HG03432 (cell line): ENCODE measurements at regions not wholly inside any gene's neighbourhood (a gene's known extent, or its start where the extent isn't known, plus 50 kb on each side); places are given as distances from the start of the nearest gene placed in this dataset.
"Not testable (repeated sequence)": the region's sequence is repeated elsewhere in the genome, so short reads cannot be mapped to it uniquely, and the experiment has no call there.

Experiments used
- ATAC-seq: cut with Tn5 transposase; IDR thresholded peaks from one replicate; pipeline ENCODE4 v1.9.1; 2021; ENCODE audit warnings: mild to moderate bottlenecking, moderate library complexity; ENCODE audit not compliant: unreplicated experiment

- ATAC-seq: peak; percentile 50
Observed at GRCh38 chr13:81148822-81149221, 807.9 kb upstream of the SPRY2 start.

DNA sequence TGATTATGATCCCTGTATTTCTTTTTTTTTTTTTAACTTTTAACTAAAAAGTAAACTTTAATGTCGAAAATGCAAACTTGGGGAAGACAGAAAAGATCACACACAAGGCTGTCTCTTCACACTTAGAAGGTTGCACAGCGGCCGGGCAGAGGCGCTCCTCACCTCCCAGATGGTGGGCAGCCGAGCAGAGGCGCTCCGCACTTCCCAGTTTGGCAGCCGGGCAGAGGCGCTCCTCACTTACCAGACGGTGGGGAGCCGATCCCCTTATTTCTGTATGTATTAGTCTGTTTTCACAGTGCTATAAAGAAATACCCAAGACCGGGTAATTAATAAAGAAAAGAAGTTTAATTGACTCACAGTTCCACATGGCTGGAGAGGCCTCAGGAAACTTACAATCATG, 805.6 kb upstream of the SPRY2 start:
- ATAC-seq: not testable (repeated sequence)

DNA sequence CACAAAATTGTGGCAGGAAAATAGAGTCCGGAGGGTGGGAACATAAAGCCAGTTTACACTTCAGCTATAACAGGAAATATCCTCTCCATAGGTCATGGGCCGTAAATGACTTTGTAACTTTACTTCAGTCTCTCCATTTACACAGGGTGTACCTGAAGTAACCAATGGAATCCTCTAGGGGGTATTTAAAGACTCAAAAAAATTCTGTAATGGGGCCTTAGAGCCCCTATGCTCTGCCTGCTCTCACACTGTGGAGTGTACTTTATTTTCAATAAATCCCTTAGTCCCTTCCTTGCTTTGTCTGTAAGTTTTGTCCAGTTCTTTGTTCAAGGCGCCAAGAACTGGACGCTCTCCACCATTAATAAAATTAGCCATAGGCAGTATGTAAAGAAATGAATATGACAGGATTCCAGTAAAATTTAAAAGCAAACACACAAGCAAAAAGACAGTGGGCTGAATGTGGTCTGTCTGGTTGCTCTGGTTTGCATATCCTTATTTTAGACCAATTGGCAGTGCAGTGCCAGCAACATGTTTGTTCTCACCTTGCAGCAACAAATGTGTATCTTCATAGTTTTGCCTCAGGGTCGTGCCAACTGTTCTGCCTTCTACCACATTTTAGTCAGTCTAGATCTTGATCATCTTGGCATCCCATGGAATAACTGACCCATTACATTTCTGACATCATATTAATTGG, 801.5 kb upstream of the SPRY2 start:
- no peak for ATAC-seq

- ATAC-seq: no peak
Observed at GRCh38 chr13:81140675-81141074, 799.7 kb upstream of the SPRY2 start.

DNA sequence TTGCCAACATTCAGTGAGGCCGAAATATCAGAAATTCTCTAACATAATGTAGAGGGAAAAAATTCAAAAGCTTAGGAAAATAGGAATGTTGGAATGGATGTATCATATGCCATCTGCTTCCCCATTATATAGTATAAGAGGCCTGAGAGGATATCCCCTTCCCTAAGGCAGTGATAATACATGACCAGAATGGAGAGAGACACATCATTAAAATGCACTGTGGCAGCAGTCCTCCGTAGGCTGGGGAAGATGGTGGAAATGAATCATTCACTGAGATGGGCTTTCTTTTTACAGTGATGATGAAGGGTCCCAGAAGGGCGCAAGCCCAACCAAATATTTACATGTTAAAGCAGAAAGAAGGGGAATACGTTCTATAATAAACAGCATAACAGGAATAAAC, 799.1 kb upstream of the SPRY2 start:
- no peak for ATAC-seq

DNA sequence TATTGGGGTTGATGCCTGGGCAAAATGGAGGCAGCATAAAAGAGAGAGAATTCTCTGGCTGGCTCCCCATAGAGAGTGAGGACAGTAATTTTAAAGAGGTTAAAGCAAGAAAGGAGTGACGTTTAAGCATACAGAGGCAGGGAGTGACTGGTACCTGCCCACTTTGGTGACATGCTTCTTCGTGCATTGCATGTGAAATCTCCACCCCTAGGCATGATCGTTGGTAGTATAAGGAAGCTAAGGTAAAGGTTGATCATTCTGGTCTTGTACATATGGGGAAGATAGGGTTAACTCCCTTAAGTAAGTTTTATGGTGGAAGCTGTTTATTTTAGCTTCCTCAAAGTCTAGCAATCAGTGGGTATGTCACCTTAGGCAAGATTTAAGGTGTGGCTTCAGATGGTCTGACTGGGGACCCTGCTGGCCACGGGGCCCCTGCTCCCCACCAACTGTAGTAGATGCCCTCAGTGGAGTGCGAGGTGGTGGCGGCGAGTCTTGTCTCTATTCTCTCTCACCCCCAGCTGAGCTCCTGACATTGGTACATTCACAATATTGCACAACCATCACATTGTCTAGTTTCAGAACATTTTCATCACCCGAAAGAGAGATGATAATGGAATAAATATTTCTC, 797.5 kb upstream of the SPRY2 start:
- no peak for ATAC-seq

GRCh38 chr13:81133066-81133465, 792.1 kb upstream of the SPRY2 start:
- no peak for ATAC-seq

DNA sequence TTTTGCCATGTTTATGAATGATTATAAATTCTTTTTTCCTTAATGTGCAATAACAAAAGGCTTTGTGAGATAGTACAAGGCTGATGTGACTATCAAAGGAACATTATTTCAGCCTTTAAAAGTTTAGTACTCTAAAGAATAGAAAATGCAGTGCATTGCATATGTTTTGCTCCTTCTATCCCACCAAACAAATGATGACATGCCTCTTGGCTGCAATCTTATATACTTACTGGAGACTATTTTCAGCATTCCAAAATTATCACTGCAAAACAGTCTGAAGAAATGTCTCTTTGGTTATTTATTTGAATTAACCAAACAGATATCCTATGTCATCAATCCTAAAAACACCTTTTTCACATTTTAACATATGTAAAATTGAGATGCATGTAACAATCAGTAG, 776.5 kb upstream of the SPRY2 start:
- no peak for ATAC-seq

- ATAC-seq: peak; percentile 58
Observed at GRCh38 chr13:81116461-81117282, 775.7 kb upstream of the SPRY2 start.

DNA sequence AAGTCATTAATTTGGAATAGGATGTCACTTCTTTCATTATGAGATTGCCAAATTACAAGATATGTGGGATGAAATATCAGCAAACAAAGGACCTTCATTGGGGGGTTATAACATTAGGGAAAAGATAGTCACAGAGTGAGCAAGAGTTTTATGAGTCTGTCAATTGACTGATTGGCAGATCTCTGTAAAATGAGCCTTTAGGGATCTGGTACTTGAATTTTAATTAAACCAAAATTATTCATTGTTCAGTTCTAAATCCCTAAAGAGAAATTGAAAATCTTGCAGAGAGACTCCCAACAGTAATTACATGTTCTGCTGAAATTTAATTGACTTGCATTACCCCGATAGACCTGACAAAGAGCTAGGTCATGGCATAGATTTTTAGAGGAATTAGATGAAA, 768.1 kb upstream of the SPRY2 start:
- ATAC-seq: no peak

DNA sequence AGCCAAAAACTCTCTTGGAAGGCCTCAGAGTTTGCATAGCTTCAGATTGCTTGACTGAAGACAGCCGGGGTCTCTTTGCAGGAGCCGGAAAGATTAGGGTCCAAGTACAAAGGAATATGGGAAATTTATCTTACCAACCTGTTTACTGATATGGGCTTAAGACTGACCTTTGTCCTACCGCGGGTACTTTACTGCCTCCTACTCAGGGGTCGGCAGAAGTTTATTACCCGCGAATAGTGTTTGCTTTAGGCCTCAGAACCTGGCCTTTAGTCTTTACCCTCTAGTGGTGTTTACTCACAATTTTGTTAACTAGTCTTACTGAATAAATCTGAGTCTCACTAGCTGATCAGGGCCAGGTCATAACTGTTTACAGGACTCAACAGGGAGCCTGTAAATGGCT, 765.4 kb upstream of the SPRY2 start:
- no peak for ATAC-seq

GRCh38 chr13:81104035-81104715, 763.2 kb upstream of the SPRY2 start:
- no peak for ATAC-seq

GRCh38 chr13:81102066-81102465, 761.1 kb upstream of the SPRY2 start:
- ATAC-seq: not testable (repeated sequence)

GRCh38 chr13:81089371-81090157, 748.6 kb upstream of the SPRY2 start:
- ATAC-seq: no peak

GRCh38 chr13:81080911-81081454, 740.1 kb upstream of the SPRY2 start:
- no peak for ATAC-seq

DNA sequence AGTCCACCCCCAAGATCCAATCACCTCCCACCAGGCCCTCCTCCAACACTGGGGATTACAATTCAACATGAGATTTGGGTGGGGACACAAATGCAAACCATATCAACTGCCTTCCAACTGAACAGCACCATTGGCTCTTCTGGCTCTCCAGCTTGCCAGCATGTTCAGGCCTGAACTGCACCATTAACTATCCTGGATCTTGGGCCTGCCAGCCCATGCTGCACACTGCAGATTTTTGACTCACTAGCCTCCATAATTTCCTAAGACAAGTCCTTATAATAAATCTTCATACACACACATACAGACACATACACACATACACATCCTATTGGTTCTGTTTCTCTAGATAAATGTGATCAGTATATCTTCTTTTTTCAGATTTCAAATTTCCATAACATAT, 737.1 kb upstream of the SPRY2 start:
- no peak for ATAC-seq

DNA sequence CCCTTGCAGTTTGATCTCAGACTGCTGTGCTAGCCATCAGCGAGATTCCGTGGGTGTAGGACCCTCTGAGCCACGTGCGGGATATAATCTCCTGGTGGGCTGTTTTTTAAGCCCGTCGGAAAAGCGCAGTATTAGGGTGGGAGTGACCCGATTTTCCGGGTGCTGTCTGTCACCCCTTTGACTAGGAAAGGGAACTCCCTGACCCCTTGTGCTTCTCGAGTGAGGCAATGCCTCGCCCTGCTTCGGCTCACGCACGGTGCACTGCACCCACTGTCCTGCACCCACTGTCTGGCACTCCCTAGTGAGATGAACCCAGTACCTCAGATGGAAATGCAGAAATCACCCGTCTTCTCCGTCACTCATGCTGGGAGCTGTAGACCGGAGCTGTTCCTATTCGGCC, 728.9 kb upstream of the SPRY2 start:
- not testable (repeated sequence) for ATAC-seq

DNA sequence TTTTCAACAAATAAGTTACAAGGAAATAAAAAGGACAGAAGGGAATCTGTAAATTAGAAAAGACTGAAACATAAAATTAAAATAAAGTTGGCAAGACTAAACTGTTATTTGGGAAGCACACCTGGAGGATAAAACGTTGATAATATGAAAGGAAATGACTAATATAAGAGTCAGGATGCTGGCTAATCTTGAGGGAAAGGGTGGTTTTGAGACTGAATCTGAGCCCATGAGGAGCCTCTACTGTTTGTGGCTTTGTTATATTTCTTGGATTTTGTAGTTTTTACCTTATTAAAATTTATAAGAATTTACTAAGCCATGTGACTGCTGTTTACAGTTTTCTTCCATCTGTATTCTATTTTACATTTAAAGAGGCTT, 718.0 kb upstream of the SPRY2 start:
- no peak for ATAC-seq

- no peak for ATAC-seq
Observed at GRCh38 chr13:81058211-81058915, 717.4 kb upstream of the SPRY2 start.

DNA sequence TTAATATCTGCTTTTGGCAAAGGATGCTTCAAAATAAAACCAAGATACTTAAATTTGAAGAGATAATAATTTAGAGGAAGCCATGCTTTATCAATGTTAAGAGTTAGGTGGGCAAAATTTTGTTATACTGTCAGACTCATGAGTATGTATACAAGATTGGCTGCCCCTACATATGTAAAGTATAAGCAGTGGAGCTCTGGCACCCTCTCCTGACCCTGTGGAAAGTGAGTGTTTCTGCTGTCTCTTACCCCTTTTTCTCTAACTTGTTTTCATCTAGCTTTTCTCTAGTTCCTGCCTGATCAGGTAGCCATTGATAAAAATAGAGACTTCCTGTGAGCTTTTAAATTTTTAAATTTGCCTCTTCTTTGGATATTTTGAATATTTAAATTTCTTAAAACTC, 710.9 kb upstream of the SPRY2 start:
- no peak for ATAC-seq
